Fibroblast of the aortic adventitia (primary cell): ENCODE measurements at regions not wholly inside any gene's neighbourhood (a gene's known extent, or its start where the extent isn't known, plus 50 kb on each side); places are given as distances from the start of the nearest gene placed in this dataset.

Experiments used
- DNase-seq: peaks from one replicate; pipeline ENCODE4 v3.0.0-alpha.2; 2010; ENCODE audit warnings: low read depth
- H3K4me3 ChIP-seq: 2 replicates; pipeline ENCODE4 v1.5.1; 2011; ENCODE audit warnings: low read depth, mild to moderate bottlenecking, control low read depth, low read length, moderate library complexity
- TF ChIP-seq, protein P1 (sequence below): IDR thresholded peaks from 2 replicates; pipeline ENCODE4 v1.5.1; 2011; ENCODE audit warnings: mild to moderate bottlenecking, low read length, control low read depth, inconsistent platforms; ENCODE audit not compliant: insufficient read depth

GRCh38 chr2:114384441-114384840 lies 58.0 kb upstream of the DPP10 start:
- TF ChIP-seq, protein P1, sequence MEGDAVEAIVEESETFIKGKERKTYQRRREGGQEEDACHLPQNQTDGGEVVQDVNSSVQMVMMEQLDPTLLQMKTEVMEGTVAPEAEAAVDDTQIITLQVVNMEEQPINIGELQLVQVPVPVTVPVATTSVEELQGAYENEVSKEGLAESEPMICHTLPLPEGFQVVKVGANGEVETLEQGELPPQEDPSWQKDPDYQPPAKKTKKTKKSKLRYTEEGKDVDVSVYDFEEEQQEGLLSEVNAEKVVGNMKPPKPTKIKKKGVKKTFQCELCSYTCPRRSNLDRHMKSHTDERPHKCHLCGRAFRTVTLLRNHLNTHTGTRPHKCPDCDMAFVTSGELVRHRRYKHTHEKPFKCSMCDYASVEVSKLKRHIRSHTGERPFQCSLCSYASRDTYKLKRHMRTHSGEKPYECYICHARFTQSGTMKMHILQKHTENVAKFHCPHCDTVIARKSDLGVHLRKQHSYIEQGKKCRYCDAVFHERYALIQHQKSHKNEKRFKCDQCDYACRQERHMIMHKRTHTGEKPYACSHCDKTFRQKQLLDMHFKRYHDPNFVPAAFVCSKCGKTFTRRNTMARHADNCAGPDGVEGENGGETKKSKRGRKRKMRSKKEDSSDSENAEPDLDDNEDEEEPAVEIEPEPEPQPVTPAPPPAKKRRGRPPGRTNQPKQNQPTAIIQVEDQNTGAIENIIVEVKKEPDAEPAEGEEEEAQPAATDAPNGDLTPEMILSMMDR = no peak
- DNase-seq = no peak
- no peak overlapping the region for H3K4me3 ChIP-seq

- TF ChIP-seq, protein P1 = no peak
- H3K4me3 ChIP-seq = no peak overlapping the region
- no peak for DNase-seq
Measured at GRCh38 chr2:114389021-114389420, 53.4 kb upstream of the DPP10 start.
